Non-pigmented ciliary epithelial cell (primary cell): ENCODE measurements at regions not wholly inside any gene's neighbourhood (a gene's known extent, or its start where the extent isn't known, plus 50 kb on each side); places are given as distances from the start of the nearest gene placed in this dataset.

Source experiments
- DNase-seq: peaks from one replicate; pipeline ENCODE4 v3.0.0-alpha.2; 2010; ENCODE audit warnings: low read depth

DNA sequence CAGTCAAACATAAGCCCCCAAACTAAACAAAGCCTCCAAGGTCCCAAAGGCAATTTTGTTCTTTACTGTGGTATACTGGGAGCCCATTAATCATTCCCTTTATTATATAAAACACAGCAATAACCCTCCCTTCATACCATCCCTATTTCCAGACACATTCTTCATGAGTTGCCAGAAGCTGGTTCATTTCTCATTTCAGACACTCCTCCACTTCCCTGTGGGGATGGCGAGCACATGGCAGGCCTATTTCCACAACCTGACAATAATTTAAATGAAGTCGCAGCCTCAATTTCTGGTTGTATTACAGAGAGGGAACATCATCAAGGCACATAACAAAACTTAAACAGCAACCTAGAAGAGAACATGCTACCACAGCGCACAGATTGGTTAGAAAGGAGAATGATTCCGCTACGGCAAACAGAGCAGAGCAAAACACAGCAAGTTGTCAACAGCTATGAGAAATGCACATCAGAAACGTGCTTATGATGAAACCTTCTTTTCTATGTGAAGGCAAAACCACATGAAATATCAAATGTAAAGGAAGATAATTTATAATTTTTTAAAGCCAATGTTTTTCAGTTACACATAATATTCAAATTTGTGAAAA, 63.3 kb upstream of the ARHGEF3 start:
- DNase-seq, result no peak

DNA sequence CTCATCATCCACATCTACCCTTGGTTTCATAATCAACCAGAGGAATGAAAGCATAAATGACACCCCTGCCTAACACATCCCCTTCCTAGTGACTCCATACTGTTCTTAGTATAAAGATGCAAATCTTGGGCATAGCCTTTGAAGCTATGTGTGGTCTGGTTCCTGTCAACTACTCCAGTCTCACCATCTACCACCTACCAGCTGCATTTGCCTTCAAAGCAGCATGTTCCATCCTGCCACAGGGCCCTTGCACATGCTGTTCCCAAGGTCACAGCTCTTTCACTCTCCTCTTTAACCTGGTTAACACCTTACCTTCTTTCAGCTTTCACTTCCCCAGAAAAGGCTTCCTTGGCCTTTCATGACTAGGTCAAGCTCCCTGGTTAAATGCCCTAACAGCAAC, 62.3 kb upstream of the ARHGEF3 start:
- no peak for DNase-seq

GRCh38 chr3:56862352-56863062, 60.8 kb upstream of the ARHGEF3 start:
- DNase-seq, result peak; percentile 91

DNA sequence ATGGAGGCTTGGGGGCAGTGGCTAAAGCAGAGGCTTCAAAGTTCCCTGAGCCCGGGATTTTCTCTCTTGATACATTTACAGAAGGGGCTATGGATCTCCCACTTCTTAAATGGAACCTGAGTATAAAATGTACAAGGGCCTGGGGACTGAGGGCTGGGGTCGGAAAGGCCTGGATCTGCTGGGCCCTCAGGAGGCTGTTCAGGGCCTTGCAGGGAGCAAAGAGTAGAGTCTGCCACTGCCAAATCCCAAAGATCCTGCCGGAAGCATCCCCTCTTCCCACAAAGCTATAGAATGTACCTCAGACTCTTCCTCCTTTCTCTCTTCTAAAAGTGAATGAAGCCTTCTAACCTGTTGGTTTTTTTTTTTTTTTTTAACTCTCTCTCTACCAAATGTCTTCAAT, 59.8 kb upstream of the ARHGEF3 start:
- no peak for DNase-seq

- no peak for DNase-seq
These were observed 59.2 kb upstream of the ARHGEF3 start for GRCh38 chr3:56860939-56861338.

DNA sequence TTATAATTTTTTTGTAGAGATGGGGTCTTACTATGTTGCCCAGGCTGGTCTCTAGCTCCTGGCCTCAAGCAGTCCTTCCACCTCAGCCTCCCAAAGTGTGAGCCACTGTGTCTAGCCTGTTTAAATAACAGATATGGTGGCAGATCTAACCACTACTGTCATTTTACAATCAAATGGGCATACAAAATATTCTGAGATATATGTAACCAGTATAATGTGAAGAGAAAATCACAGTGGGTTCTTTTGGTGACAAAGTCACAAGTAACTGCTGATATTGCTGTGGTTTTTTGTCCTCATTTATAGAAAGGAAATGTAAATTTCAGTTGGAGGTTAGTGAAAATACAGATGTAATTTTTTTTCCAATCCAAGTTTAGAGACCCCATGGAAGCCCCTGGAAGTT, 58.6 kb upstream of the ARHGEF3 start:
- DNase-seq, result no peak

DNA sequence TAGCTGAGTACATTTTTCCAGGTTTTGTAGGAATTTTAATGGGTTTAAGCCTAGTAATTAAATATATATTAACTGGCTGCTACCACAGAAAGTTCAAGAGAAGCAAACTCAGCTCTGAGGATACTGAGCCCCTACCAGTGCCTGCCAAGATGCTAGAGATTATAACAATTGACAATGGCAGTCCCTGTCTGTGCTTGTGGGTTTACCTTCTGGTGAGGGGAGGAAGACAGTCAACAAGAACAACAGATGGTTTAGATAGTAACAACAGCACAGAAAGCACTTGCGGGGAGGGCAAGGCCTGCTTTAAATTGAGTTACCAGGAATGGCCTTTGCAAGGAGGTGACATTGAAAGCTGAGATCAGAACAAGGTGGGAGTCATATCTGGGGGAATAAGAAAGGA, 56.6 kb upstream of the ARHGEF3 start:
- no peak for DNase-seq

DNA sequence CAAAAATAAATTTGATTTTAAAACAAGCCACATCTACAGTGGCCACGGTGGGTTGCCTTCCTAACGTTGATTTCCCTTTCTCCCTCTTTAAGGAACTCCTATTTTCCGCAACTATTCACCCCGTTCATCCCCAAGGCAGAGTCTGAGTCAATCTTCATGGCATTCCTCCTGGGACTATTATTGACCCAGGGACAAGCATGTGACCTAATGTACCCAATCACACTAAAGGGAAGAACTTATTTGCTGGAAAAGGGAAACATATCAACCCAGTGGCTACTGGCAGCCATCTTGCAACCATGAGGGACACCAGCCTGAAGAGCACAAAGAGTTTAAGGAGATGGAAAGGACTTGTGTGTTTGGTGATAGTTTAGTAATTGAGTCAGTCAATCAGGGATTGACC, 55.4 kb upstream of the ARHGEF3 start:
- DNase-seq, result no peak

- DNase-seq, result no peak
These were observed 55.0 kb upstream of the ARHGEF3 start for GRCh38 chr3:56856752-56857151.

DNA sequence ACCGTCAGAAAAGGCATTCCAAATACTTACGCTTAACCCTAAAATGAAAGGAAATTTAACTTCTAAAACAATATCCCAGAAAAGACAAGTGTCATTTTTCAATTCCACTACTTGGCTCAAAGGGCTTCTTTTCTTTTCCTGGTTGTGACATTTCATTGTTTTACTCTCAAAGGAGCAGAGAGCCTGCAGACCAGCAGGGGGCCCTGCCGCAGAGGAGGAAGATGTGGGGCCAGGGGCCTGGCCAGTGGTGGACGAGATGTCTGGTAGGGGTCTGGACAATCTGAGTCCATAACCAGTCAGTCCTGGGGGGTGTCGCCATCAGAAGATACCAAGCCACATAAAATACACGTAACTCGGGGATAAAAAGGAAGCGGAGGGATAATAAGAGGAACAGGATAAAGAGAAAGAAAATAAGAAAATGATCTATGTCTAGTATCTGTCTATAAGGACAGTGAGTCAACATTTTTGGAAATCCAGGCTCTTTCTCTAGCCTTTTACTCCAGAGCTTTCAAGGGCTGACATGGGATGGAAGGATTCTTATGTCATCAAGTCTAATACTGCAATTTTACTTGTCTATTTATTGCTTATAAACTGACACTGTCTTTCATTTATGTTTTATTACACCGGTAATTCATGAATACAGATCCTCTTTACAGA, 54.2 kb upstream of the ARHGEF3 start:
- DNase-seq, result no peak

DNA sequence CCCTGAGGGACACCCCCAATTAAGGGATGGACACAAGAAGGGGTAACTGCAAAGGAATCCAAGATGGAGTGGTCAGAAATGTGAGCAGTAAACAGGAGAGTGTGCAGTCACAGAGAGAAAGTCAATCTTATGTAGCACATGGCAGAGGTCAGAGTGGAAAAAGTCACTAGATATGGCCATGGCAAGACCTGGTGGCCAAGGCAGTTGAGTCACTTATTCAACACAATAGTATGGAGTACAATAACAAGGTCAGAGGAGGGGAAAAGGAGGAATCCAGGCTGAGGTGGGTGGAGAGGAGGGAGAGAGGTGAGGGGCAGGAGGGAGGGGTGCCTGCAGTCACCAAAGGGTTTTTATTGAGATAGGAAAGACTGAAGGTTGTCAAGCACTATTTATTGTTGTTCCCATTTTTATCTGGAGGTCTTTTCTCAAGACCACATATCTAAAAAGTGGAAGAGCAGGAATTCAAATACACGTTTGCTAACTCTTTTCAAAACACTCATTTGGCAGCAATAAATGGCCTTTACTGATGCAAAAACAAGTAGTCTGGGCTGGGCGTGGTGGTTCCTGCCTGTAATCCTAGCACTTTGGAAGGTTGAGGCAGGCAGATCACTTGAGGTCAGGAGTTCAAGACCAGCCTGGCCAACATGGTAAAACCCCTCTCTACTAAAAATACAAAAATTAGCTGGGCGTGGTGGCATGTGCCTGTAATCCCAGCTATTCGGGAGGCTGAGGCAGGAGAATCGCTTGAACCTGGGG, 53.3 kb upstream of the ARHGEF3 start:
- no peak for DNase-seq

DNA sequence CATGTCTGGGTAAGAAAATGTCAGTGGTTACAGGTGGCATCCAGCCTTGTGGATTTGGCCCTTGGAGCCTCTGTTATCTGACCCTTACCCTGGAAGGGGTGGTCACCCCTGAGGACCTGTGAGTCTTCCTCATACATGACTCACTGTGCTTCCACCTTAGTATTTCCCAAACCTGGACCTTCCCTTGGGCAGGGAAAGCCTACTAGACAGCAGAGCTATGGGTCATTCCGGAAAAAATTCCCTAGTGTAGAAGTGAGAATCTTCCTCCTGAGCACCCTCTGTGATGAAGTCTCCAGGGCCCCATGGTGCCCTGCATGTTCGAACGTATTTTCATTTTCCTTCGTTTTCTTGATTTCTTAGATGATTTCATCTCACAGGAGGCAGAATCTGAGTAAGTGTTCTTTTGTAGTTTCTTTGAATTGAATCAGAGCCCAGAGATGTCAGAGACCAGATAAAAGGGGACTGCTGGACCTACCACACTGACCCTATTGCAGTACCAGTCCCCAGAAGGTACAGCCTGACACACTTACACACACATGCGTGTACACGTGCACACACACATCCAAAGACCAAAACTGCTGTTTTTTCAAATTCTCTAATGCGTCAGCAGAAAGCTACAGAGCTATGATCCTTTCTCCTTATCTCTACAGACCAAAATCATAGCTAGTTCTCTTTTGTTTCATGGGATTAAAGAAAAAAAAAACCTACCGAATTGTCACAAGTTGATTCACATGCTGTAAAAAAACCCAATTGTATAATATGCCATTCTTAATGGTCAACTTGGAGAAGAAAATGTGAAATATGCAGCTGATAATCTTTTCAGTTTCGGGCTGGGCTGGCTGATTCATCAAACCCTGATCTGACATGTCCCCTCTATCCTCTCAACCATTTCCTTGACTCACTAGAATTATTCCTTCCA, 50.5 kb upstream of the ARHGEF3 start:
- DNase-seq, result peak; percentile 75
